ENCODE measurements at regions not wholly inside any gene's neighbourhood (a gene's known extent, or its start where the extent isn't known, plus 50 kb on each side); places are given as distances from the start of the nearest gene placed in this dataset.

DNA sequence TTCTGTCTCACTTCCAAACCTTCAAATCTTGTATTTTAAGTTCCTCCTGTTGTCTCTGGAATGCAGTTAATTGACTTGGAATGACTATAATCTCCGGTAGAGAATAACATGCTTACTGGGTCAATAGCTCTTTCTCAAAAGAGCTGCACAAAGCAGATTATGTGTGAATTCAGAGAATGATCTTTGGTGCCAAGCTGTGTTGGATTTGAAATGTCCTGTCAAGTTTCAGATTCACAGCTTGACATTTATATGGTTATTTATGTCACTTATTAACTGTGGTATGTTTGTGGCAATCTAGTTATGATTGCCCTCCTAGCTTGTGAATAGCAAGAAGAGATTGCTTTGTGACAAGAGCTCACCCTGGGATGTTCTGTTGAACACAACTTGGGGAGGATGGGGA lies 128.3 kb upstream of the KCNE2 start:
- ChIA-PET POLR2A (no interaction called here), CTCF (interaction anchor here (0.7 to 1.4 kb wide), 2 partner anchors 10 to 311 kb away, joined by 3 read pairs; no protein-coding TSS in a partner anchor)
- Mint-ChIP-seq H3K4me1 (peaks cover 3% of the 10 kb centered on the region), H3K4me3 (no peak overlapping the region), H3K27ac (no peak overlapping the region), H3K9me3 (ENCODE audit: insufficient read depth) (no peaks in the 10 kb centered on the region), H3K27me3 (peaks cover 10% of the 10 kb centered on the region)
- Histone ChIP-seq H2AFZ (ENCODE audit: insufficient read depth, low read depth, low read length, poor library complexity, severe bottlenecking) (no peak overlapping the region), H3K4me2 (replicated peaks; ENCODE audit: low read depth, low read length, poor library complexity, severe bottlenecking) (no peak overlapping the region), H3K9ac (ENCODE audit: low read length) (no peak overlapping the region), H3K4me3 (ENCODE audit: control extremely low read depth in 1 of 5, extremely low read depth in 1 of 5, insufficient read depth in 1 of 5, low read depth in 2 of 5, low read length in 4 of 5) (no peak overlapping the region), H3K36me3 (replicated peaks in 1 of 2; ENCODE audit: control extremely low read depth in 1 of 2, control insufficient read depth in 1 of 2, extremely low read depth in 1 of 2, insufficient read depth in 2 of 2, low read length in 1 of 2) (no peaks in the 10 kb centered on the region), H3K79me2 (ENCODE audit: control insufficient read depth, insufficient read depth, low read length) (no peaks in the 10 kb centered on the region), H3K27me3 (replicated peaks in 1 of 4; ENCODE audit: control extremely low read depth in 1 of 4, control insufficient read depth in 3 of 4, insufficient read depth in 4 of 4, low read length in 3 of 4) (no peaks in the 10 kb centered on the region), H3K9me3 (ENCODE audit: control extremely low read depth in 1 of 3, control insufficient read depth in 2 of 3, insufficient read depth in 1 of 3, low read length in 2 of 3) (no peaks in the 10 kb centered on the region), H3K4me1 (ENCODE audit: control insufficient read depth in 2 of 2, insufficient read depth in 2 of 2, low read length in 2 of 2) (no peaks in the 10 kb centered on the region), H3K27ac (ENCODE audit: low read length in 2 of 2) (no peak overlapping the region), H4K20me1 (ENCODE audit: control insufficient read depth, insufficient read depth, low read length, poor library complexity, severe bottlenecking) (no peaks in the 10 kb centered on the region)
- ATAC-seq (ENCODE audit: low read depth) (no peak), DNase-seq (no peak)
- WGBS (ENCODE audit: insufficient coverage): no CpG with 5 or more reads among the region's 1 CpG
- intact Hi-C loops (cut with micrococcal nuclease): no loop called here
- TF ChIP-seq EZH2 (IDR thresholded peaks at IDR 0.05; ENCODE audit: borderline replicate concordance, insufficient read depth, low read depth, low read length, poor library complexity, severe bottlenecking): no peak
- TF ChIP-seq, protein P1, sequence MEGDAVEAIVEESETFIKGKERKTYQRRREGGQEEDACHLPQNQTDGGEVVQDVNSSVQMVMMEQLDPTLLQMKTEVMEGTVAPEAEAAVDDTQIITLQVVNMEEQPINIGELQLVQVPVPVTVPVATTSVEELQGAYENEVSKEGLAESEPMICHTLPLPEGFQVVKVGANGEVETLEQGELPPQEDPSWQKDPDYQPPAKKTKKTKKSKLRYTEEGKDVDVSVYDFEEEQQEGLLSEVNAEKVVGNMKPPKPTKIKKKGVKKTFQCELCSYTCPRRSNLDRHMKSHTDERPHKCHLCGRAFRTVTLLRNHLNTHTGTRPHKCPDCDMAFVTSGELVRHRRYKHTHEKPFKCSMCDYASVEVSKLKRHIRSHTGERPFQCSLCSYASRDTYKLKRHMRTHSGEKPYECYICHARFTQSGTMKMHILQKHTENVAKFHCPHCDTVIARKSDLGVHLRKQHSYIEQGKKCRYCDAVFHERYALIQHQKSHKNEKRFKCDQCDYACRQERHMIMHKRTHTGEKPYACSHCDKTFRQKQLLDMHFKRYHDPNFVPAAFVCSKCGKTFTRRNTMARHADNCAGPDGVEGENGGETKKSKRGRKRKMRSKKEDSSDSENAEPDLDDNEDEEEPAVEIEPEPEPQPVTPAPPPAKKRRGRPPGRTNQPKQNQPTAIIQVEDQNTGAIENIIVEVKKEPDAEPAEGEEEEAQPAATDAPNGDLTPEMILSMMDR (IDR thresholded peaks at IDR 0.05): no peak

DNA sequence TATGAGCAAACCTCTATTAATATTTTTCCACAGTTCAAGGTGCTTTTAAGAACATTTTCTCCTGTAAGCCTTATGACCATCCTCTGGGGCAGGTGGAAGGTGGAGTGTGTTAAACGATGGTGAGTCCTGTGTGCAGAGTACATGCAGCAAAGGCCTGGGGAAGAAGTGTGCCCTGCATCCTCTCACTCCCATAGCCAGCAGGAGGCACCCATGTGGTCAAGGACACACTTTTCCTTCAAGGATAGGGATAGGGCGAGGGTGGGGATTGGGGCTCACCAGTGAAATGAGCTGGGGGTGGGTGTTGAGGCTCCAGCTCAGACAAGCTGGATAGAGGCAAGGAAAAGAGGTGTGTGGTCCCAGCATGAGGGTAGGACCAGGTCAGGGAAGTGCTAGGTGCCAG lies 120.8 kb upstream of the KCNE2 start:
- CTCF ChIA-PET: interaction anchor here (4.7 kb wide), 1 partner anchor 320 kb away, joined by 26 read pairs; no protein-coding TSS in a partner anchor
- no peak overlapping the region for H3K9ac ChIP-seq (ENCODE audit: low read length)
- H3K4me1 Mint-ChIP-seq: no peaks in the 10 kb centered on the region
- 90% methylated on average over 2 of the region's 2 CpGs for WGBS (ENCODE audit: insufficient coverage)
- H3K9me3 ChIP-seq (ENCODE audit: control extremely low read depth in 1 of 3, control insufficient read depth in 2 of 3, insufficient read depth in 1 of 3, low read length in 2 of 3): peaks cover 0 to 11% (median 3%) of the 10 kb centered on the region in 3 donors
- H3K4me1 ChIP-seq (ENCODE audit: control insufficient read depth in 2 of 2, insufficient read depth in 2 of 2, low read length in 2 of 2): no peaks in the 10 kb centered on the region
- H3K79me2 ChIP-seq (ENCODE audit: control insufficient read depth, insufficient read depth, low read length): no peaks in the 10 kb centered on the region
- DNase-seq (no peak), ATAC-seq (ENCODE audit: low read depth) (no peak)
- no peaks in the 10 kb centered on the region for H3K27me3 ChIP-seq (replicated peaks in 1 of 4; ENCODE audit: control extremely low read depth in 1 of 4, control insufficient read depth in 3 of 4, insufficient read depth in 4 of 4, low read length in 3 of 4)
- H2AFZ ChIP-seq (ENCODE audit: insufficient read depth, low read depth, low read length, poor library complexity, severe bottlenecking): no peak overlapping the region
- POLR2A ChIA-PET: no interaction called here
- no peak overlapping the region for H3K4me2 ChIP-seq (replicated peaks; ENCODE audit: low read depth, low read length, poor library complexity, severe bottlenecking)
- H3K27me3 Mint-ChIP-seq: peaks cover 3% of the 10 kb centered on the region
- no peak overlapping the region for H3K27ac Mint-ChIP-seq
- intact Hi-C loops (cut with micrococcal nuclease): loop anchor here (5.0 kb wide), 1 partner anchor 321 kb away; no protein-coding TSS in a partner anchor
- H4K20me1 ChIP-seq (ENCODE audit: control insufficient read depth, insufficient read depth, low read length, poor library complexity, severe bottlenecking): no peaks in the 10 kb centered on the region
- no peak for TF ChIP-seq EZH2 (IDR thresholded peaks at IDR 0.05; ENCODE audit: borderline replicate concordance, insufficient read depth, low read depth, low read length, poor library complexity, severe bottlenecking)
- TF ChIP-seq, protein P1 (IDR thresholded peaks at IDR 0.05): no peak
- H3K9me3 Mint-ChIP-seq (ENCODE audit: insufficient read depth): no peaks in the 10 kb centered on the region
- H3K27ac ChIP-seq (ENCODE audit: low read length in 2 of 2): no peak overlapping the region
- no peak overlapping the region for H3K4me3 Mint-ChIP-seq
- H3K36me3 ChIP-seq (replicated peaks in 1 of 2; ENCODE audit: control extremely low read depth in 1 of 2, control insufficient read depth in 1 of 2, extremely low read depth in 1 of 2, insufficient read depth in 2 of 2, low read length in 1 of 2): no peaks in the 10 kb centered on the region
- no peak overlapping the region for H3K4me3 ChIP-seq (ENCODE audit: control extremely low read depth in 1 of 5, extremely low read depth in 1 of 5, insufficient read depth in 1 of 5, low read depth in 2 of 5, low read length in 4 of 5)

Data from B cell (primary cell).